K562 (cell line): ENCODE measurements at regions not wholly inside any gene's neighbourhood (a gene's known extent, or its start where the extent isn't known, plus 50 kb on each side); places are given as distances from the start of the nearest gene placed in this dataset.

ENCODE experiments used
- ATAC-seq: fragments of 200-7000 bp; cut with Tn5 transposase; 3 replicates; pipeline ENCODE4 v1.9.1; 2020; ENCODE audit warnings: moderate library complexity
- BruUV-seq: library from RNA; stranded (reverse); fragments of 400-500 nt; replicated peaks from 2 replicates; lab custom pipeline; 2021; lab: Mats Ljungman, UMichigan
- CTCF ChIA-PET: fragments of 300-600 bp; formaldehyde crosslinking; extraction: SDS; loops from one replicate; lab custom pipeline; 2021; ENCODE audit warnings: low intra/inter-chr PET ratio; lab: Yijun Ruan, JAX
- POLR2A ChIA-PET: fragments of 300-600, 350-650 bp; sonication (Branson Sonifier 250); formaldehyde crosslinking; extraction: SDS; loops from one replicate; lab custom pipeline; 2021; ENCODE audit warnings: antibody characterized with exemption, inconsistent platforms; lab: Yijun Ruan, JAX
- DNase-seq, 4 experiments: peaks; one replicate each; pipeline versions ENCODE4 v3.0.0 to v3.0.0-alpha.2; 2011 to 2018; ENCODE audit warnings: low spot score in 3 of 4, mixed read lengths in 3 of 4; ENCODE audit errors: extremely low read depth in 1 of 4
- FAIRE-seq: peaks from 2 replicates; lab custom pipeline; 2011; peaks lifted over from hg19 to GRCh38; lab: Jason Lieb, UNC
- H2AFZ ChIP-seq: 2 replicates; pipeline ENCODE4 v1.6.0; 2011; ENCODE audit warnings: low read depth, low read length, control low read depth, inconsistent platforms
- H3K27ac ChIP-seq: fragments of 200-600 bp; 3 replicates; pipeline ENCODE4 v1.8.0; 2011; ENCODE audit warnings: low read depth, mild to moderate bottlenecking, control low read depth, inconsistent platforms, low read length, moderate library complexity, mixed read lengths; ENCODE audit errors: extremely low read depth
- H3K27me3 ChIP-seq, 2 experiments: fragments of 300-600 bp in 1 of 2; 2 replicates in 1 of 2; 3 replicates in 1 of 2; pipeline versions ENCODE4 v1.6.0 to v1.8.0; 2011; ENCODE audit warnings: inconsistent platforms in 2 of 2, low read length in 2 of 2, mild to moderate bottlenecking in 1 of 2, mixed read lengths in 1 of 2, moderate library complexity in 1 of 2; ENCODE audit not compliant: control insufficient read depth in 2 of 2, insufficient read depth in 2 of 2
- H3K36me3 ChIP-seq: fragments of 300-600 bp; 3 replicates; pipeline ENCODE4 v1.8.0; 2011; ENCODE audit warnings: mild to moderate bottlenecking, low read length, inconsistent platforms; ENCODE audit not compliant: control insufficient read depth, insufficient read depth
- H3K4me1 ChIP-seq, 2 experiments: fragments of 200-600 bp in 1 of 2; replicated peaks in 1 of 2; 2 replicates in 1 of 2; 3 replicates in 1 of 2; pipeline versions ENCODE4 v1.5.1 to v1.8.0; 2011; ENCODE audit warnings: inconsistent platforms in 2 of 2, low read length in 2 of 2, mild to moderate bottlenecking in 1 of 2, mixed read lengths in 1 of 2, moderate library complexity in 1 of 2; ENCODE audit not compliant: control insufficient read depth in 2 of 2, insufficient read depth in 2 of 2
- H3K4me2 ChIP-seq: 2 replicates; pipeline ENCODE4 v1.6.1; 2011; ENCODE audit warnings: low read length, control low read depth, inconsistent platforms, mixed read lengths; ENCODE audit not compliant: insufficient read depth
- H3K4me3 ChIP-seq: fragments of 200-600 bp; sonication (generic), shearing (Covaris generic); 2 replicates; pipeline ENCODE4 v1.5.1; 2016; ENCODE audit warnings: control low read depth, inconsistent platforms
- H3K79me2 ChIP-seq: fragments of 200-600 bp; 3 replicates; pipeline ENCODE4 v1.8.0; 2011; ENCODE audit warnings: low read length, inconsistent platforms; ENCODE audit not compliant: control insufficient read depth, insufficient read depth
- H3K9ac ChIP-seq, 2 experiments: 2 replicates each; pipeline versions ENCODE4 v1.6.0 to v1.6.1; 2011; ENCODE audit warnings: low read depth in 2 of 2, low read length in 2 of 2, control low read depth in 1 of 2, inconsistent platforms in 1 of 2, mild to moderate bottlenecking in 1 of 2, mixed read lengths in 1 of 2; ENCODE audit not compliant: insufficient read depth in 1 of 2
- H3K9me1 ChIP-seq: one replicate; pipeline ENCODE4 v1.6.0; 2011; ENCODE audit warnings: inconsistent platforms, mild to moderate bottlenecking, low read length, moderate library complexity; ENCODE audit not compliant: control insufficient read depth, insufficient read depth
- H3K9me3 ChIP-seq: replicated peaks from 2 replicates; pipeline ENCODE4 v1.5.1; 2011; ENCODE audit warnings: low read depth, low read length, inconsistent platforms; ENCODE audit not compliant: control insufficient read depth, insufficient read depth
- H4K20me1 ChIP-seq: replicated peaks from 2 replicates; pipeline ENCODE4 v1.6.1; 2011; ENCODE audit warnings: low read length, inconsistent platforms, mixed read lengths; ENCODE audit not compliant: control insufficient read depth, insufficient read depth
- CBX8 ChIP-seq: fragments of 200-600 bp; sonication (generic); IDR thresholded peaks from 2 replicates; pipeline ENCODE4 v1.6.1; 2012; ENCODE audit warnings: borderline replicate concordance, mixed run types, low read depth, mild to moderate bottlenecking, moderate library complexity, mixed read lengths, low read length, control low read depth, inconsistent platforms; ENCODE audit not compliant: poor library complexity, severe bottlenecking; ENCODE audit errors: extremely low read depth
- CHD1 ChIP-seq: fragments of 200-600 bp; sonication (generic); IDR thresholded peaks from one replicate; pipeline ENCODE4 v1.6.1; 2012; ENCODE audit warnings: mild to moderate bottlenecking, moderate library complexity, low read length, inconsistent platforms
- GATAD2A ChIP-seq: fragments of 450-650 bp; IDR thresholded peaks from 2 replicates; pipeline ENCODE4 v1.6.1; 2017
- KLF13 ChIP-seq: fragments of 450-650 bp; IDR thresholded peaks from 2 replicates; pipeline ENCODE4 v1.6.1; 2016; ENCODE audit warnings: missing genetic modification characterization, low read depth, mild to moderate bottlenecking, missing compliant biosample characterization, moderate library complexity, borderline replicate concordance
- NFRKB ChIP-seq: fragments of 450-650 bp; IDR thresholded peaks from 2 replicates; pipeline ENCODE4 v1.6.1; 2016; ENCODE audit warnings: low read depth
- SFPQ ChIP-seq: fragments of 200-400 bp; formaldehyde crosslinking; IDR thresholded peaks from 2 replicates; pipeline ENCODE4 v1.6.1; 2017; ENCODE audit warnings: mild to moderate bottlenecking, low read depth, low read length, moderate library complexity
- SMARCA5 ChIP-seq: fragments of 450-650 bp; IDR thresholded peaks from 2 replicates; pipeline ENCODE4 v1.6.1; 2016
- TAF15 ChIP-seq: fragments of 200-400 bp; formaldehyde crosslinking; IDR thresholded peaks from 2 replicates; pipeline ENCODE4 v1.6.1; 2017; ENCODE audit warnings: mild to moderate bottlenecking, low read depth, low read length, moderate library complexity
- TCF3 ChIP-seq: sonication (generic); formaldehyde crosslinking; IDR thresholded peaks from 2 replicates; pipeline ENCODE4 v1.4.0; 2020; ENCODE audit warnings: mild to moderate bottlenecking, missing genetic modification reagents
- U2AF2 ChIP-seq: fragments of 200-400 bp; formaldehyde crosslinking; optimal IDR thresholded peaks from 2 replicates; pipeline ENCODE3; 2017; ENCODE audit warnings: low read depth, mild to moderate bottlenecking, low read length
- ZKSCAN1 ChIP-seq: fragments of 150-350 bp; IDR thresholded peaks from 2 replicates; pipeline ENCODE4 v1.6.1; 2016; ENCODE audit warnings: low read depth, low read length
- ZNF408 ChIP-seq: fragments of 250-450 bp; sonication (Bioruptor Pico); IDR thresholded peaks from 2 replicates; pipeline ENCODE4 v1.4.0; 2020; ENCODE audit warnings: low read depth, mild to moderate bottlenecking, moderate library complexity
- ZNF583 ChIP-seq: fragments of 250-450 bp; sonication (Bioruptor Pico); IDR thresholded peaks from 2 replicates; pipeline ENCODE4 v1.4.0; 2020
- WGBS: fragments of 100-300 bp; shearing (Covaris generic); methylation state at CpG from one replicate; pipeline ENCODE4 v1.1.6; 2016; ENCODE audit warnings: low coverage, mixed read lengths; ENCODE audit not compliant: insufficient coverage; ENCODE audit errors: missing lambda C conversion rate; 5-methylcytosine and 5-hydroxymethylcytosine counted together
- in situ Hi-C: fragments of 300-500 bp; cut with MboI; formaldehyde crosslinking; loops from 4 replicates; pipeline ENCODE4 v1.15.0; 2018; ENCODE audit warnings: inconsistent platforms, mixed read lengths
- intact Hi-C: fragments of 100-400 bp; cut with micrococcal nuclease; formaldehyde crosslinking; loops from 2 replicates; pipeline ENCODE4 v1.14.2; 2022
- TF ChIP-seq, protein P1 (sequence below), 2 experiments: fragments of 250-450 bp in 1 of 2; fragments of 450-650 bp in 1 of 2; sonication (Bioruptor Pico) in 1 of 2; IDR thresholded peaks; 2 replicates each; pipeline versions ENCODE4 v1.6.1 to v1.8.0; 2016 to 2021; ENCODE audit warnings: mild to moderate bottlenecking in 2 of 2, moderate library complexity in 2 of 2, missing compliant biosample characterization in 1 of 2, missing genetic modification characterization in 1 of 2
- TF ChIP-seq, protein P2 (sequence below), 2 experiments: fragments of 450-650 bp; IDR thresholded peaks; 2 replicates each; pipeline ENCODE4 v1.6.1; 2018; ENCODE audit warnings: mild to moderate bottlenecking in 2 of 2, low read depth in 1 of 2; ENCODE audit not compliant: partially characterized antibody in 2 of 2
- TF ChIP-seq, protein P3 (sequence below): sonication (generic); formaldehyde crosslinking; IDR thresholded peaks from 2 replicates; pipeline ENCODE4 v1.8.1; 2023; ENCODE audit warnings: mild to moderate bottlenecking, missing genetic modification reagents, moderate library complexity

DNA sequence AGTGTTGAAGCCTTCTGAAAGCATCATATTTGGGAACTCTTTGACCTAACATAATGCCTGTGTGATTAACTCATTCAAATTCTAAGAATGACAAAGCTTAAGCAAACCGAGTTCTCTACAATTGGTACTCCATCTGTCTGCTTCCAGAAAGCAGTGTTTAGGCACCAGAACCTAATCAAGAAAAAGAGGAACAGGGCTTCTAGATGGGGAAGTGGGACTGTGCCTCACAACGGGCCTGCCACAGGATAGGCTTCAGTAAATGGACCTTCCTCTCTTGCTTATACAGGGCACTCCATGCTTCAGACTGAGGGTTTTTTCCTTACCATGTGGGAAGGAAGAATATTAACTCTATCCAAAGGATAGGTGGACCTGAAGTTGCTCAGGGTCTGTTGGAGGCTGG is 808.1 kb downstream of the XPNPEP1 start:
- Histone ChIP-seq H3K79me2 (no peaks in the 10 kb centered on the region), H3K4me3 (no peak overlapping the region), H3K27ac (no peak overlapping the region), H4K20me1 (no peaks in the 10 kb centered on the region), H3K36me3 (no peaks in the 10 kb centered on the region), H3K27me3 (no peaks in the 10 kb centered on the region), H2AFZ (no peak overlapping the region), H3K9ac (no peak overlapping the region), H3K4me2 (no peak overlapping the region), H3K9me3 (no peaks in the 10 kb centered on the region), H3K9me1 (no peaks in the 10 kb centered on the region), H3K4me1 (no peaks in the 10 kb centered on the region)
- DNase-seq, result no peak
- ChIA-PET CTCF (no interaction called here), POLR2A (no interaction called here)
- no peak for FAIRE-seq
- no peak for ATAC-seq
- in situ Hi-C loops, result no loop called here
- TF ChIP-seq, protein P1, sequence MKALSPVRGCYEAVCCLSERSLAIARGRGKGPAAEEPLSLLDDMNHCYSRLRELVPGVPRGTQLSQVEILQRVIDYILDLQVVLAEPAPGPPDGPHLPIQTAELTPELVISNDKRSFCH (CRISPR knock-in tag; IDR thresholded peaks at IDR 0.05), result no peak
- TF ChIP-seq, protein P1 (tag; IDR thresholded peaks at IDR 0.05), result no peak
- TF ChIP-seq ZNF583, result no peak
- no peak for TF ChIP-seq TAF15
- no peak for TF ChIP-seq NFRKB
- no peak for TF ChIP-seq ZNF408 (CRISPR knock-in tag)
- no peak for TF ChIP-seq SMARCA5
- TF ChIP-seq, protein P2, sequence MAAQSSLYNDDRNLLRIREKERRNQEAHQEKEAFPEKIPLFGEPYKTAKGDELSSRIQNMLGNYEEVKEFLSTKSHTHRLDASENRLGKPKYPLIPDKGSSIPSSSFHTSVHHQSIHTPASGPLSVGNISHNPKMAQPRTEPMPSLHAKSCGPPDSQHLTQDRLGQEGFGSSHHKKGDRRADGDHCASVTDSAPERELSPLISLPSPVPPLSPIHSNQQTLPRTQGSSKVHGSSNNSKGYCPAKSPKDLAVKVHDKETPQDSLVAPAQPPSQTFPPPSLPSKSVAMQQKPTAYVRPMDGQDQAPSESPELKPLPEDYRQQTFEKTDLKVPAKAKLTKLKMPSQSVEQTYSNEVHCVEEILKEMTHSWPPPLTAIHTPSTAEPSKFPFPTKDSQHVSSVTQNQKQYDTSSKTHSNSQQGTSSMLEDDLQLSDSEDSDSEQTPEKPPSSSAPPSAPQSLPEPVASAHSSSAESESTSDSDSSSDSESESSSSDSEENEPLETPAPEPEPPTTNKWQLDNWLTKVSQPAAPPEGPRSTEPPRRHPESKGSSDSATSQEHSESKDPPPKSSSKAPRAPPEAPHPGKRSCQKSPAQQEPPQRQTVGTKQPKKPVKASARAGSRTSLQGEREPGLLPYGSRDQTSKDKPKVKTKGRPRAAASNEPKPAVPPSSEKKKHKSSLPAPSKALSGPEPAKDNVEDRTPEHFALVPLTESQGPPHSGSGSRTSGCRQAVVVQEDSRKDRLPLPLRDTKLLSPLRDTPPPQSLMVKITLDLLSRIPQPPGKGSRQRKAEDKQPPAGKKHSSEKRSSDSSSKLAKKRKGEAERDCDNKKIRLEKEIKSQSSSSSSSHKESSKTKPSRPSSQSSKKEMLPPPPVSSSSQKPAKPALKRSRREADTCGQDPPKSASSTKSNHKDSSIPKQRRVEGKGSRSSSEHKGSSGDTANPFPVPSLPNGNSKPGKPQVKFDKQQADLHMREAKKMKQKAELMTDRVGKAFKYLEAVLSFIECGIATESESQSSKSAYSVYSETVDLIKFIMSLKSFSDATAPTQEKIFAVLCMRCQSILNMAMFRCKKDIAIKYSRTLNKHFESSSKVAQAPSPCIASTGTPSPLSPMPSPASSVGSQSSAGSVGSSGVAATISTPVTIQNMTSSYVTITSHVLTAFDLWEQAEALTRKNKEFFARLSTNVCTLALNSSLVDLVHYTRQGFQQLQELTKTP (IDR thresholded peaks at IDR 0.05; ENCODE audit: low read depth in 1 of 2, partially characterized antibody in 2 of 2), result no peak
- no peak for TF ChIP-seq KLF13
- TF ChIP-seq TCF3, result no peak
- no peak for TF ChIP-seq ZKSCAN1
- no peak for TF ChIP-seq GATAD2A
- no peak for TF ChIP-seq SFPQ
- TF ChIP-seq, protein P3, sequence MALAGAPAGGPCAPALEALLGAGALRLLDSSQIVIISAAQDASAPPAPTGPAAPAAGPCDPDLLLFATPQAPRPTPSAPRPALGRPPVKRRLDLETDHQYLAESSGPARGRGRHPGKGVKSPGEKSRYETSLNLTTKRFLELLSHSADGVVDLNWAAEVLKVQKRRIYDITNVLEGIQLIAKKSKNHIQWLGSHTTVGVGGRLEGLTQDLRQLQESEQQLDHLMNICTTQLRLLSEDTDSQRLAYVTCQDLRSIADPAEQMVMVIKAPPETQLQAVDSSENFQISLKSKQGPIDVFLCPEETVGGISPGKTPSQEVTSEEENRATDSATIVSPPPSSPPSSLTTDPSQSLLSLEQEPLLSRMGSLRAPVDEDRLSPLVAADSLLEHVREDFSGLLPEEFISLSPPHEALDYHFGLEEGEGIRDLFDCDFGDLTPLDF (CRISPR knock-in tag), result no peak
- TF ChIP-seq U2AF2, result no peak
- TF ChIP-seq CBX8, result no peak
- no peak for TF ChIP-seq CHD1
- WGBS, result 0% methylated on average over 1 of the region's 2 CpGs
- intact Hi-C loops, result no loop called here
- no TSS peak for BruUV-seq
